Mesothelial cell of epicardium (in vitro differentiated cells): ENCODE measurements at regions not wholly inside any gene's neighbourhood (a gene's known extent, or its start where the extent isn't known, plus 50 kb on each side); places are given as distances from the start of the nearest gene placed in this dataset.

ENCODE experiments used
- DNase-seq, 2 experiments: peaks; one replicate each; pipeline ENCODE4 v3.0.0; 2021; ENCODE audit warnings: low spot score in 2 of 2; ENCODE audit not compliant: unreplicated experiment in 2 of 2
- H3K27ac Mint-ChIP-seq: 2 replicates; pipeline ENCODE4 v1.8.0; 2021; ENCODE audit warnings: mixed read lengths
- H3K27me3 Mint-ChIP-seq: 2 replicates; pipeline ENCODE4 v1.8.0; 2021; ENCODE audit warnings: low read depth, mixed read lengths
- H3K36me3 Mint-ChIP-seq: 2 replicates; pipeline ENCODE4 v1.8.0; 2021; ENCODE audit warnings: mixed read lengths
- H3K4me1 Mint-ChIP-seq: 2 replicates; pipeline ENCODE4 v1.8.0; 2021; ENCODE audit warnings: mixed read lengths
- H3K4me3 Mint-ChIP-seq: 2 replicates; pipeline ENCODE4 v1.8.0; 2021; ENCODE audit warnings: mild to moderate bottlenecking, moderate library complexity, mixed read lengths
- H3K9me3 Mint-ChIP-seq: 2 replicates; pipeline ENCODE4 v1.8.0; 2021; ENCODE audit warnings: mixed read lengths
- CTCF ChIP-seq: fragments of 200-600 bp; sonication (generic); IDR thresholded peaks from one replicate; pipeline ENCODE4 v1.5.0; 2021; ENCODE audit warnings: antibody characterized with exemption; ENCODE audit not compliant: unreplicated experiment

GRCh38 chr5:57406641-57407040 lies 76.0 kb downstream of the ACTBL2 start:
- no peak overlapping the region for H3K4me3 Mint-ChIP-seq
- no peak for DNase-seq
- no peak overlapping the region for H3K27ac Mint-ChIP-seq
- peaks cover 11% of the 10 kb centered on the region for H3K9me3 Mint-ChIP-seq
- peaks cover 2% of the 10 kb centered on the region for H3K4me1 Mint-ChIP-seq
- H3K36me3 Mint-ChIP-seq, result no peaks in the 10 kb centered on the region
- peaks cover 2% of the 10 kb centered on the region for H3K27me3 Mint-ChIP-seq
- TF ChIP-seq CTCF, result no peak

GRCh38 chr5:57405984-57406383 lies 76.6 kb downstream of the ACTBL2 start:
- no peak for DNase-seq
- no peaks in the 10 kb centered on the region for H3K36me3 Mint-ChIP-seq
- TF ChIP-seq CTCF, result no peak
- H3K4me3 Mint-ChIP-seq, result no peak overlapping the region
- peaks cover 11% of the 10 kb centered on the region for H3K9me3 Mint-ChIP-seq
- H3K27me3 Mint-ChIP-seq, result peaks cover 2% of the 10 kb centered on the region
- peaks cover 2% of the 10 kb centered on the region for H3K4me1 Mint-ChIP-seq
- no peak overlapping the region for H3K27ac Mint-ChIP-seq

GRCh38 chr5:57402761-57403160 lies 79.8 kb downstream of the ACTBL2 start:
- H3K4me3 Mint-ChIP-seq, result no peak overlapping the region
- H3K4me1 Mint-ChIP-seq, result peaks cover 2% of the 10 kb centered on the region
- DNase-seq, result no peak
- H3K27ac Mint-ChIP-seq, result peak overlapping the region; percentile 28
- H3K9me3 Mint-ChIP-seq, result peaks cover 20% of the 10 kb centered on the region
- no peaks in the 10 kb centered on the region for H3K36me3 Mint-ChIP-seq
- peaks cover 2% of the 10 kb centered on the region for H3K27me3 Mint-ChIP-seq
- TF ChIP-seq CTCF, result no peak

- H3K9me3 Mint-ChIP-seq, result peaks cover 20% of the 10 kb centered on the region
- H3K27me3 Mint-ChIP-seq, result peaks cover 2% of the 10 kb centered on the region
- no peaks in the 10 kb centered on the region for H3K36me3 Mint-ChIP-seq
- no peak for DNase-seq
- no peak for TF ChIP-seq CTCF
- peaks cover 2% of the 10 kb centered on the region for H3K4me1 Mint-ChIP-seq
- H3K4me3 Mint-ChIP-seq, result no peak overlapping the region
- H3K27ac Mint-ChIP-seq, result peak overlapping the region; percentile 34
Observed at GRCh38 chr5:57402348-57402747, 80.3 kb downstream of the ACTBL2 start.

- H3K36me3 Mint-ChIP-seq, result no peaks in the 10 kb centered on the region
- no peak for TF ChIP-seq CTCF
- H3K4me3 Mint-ChIP-seq, result no peak overlapping the region
- peaks cover 2% of the 10 kb centered on the region for H3K27me3 Mint-ChIP-seq
- DNase-seq, result no peak
- H3K9me3 Mint-ChIP-seq, result peaks cover 19% of the 10 kb centered on the region
- H3K4me1 Mint-ChIP-seq, result peaks cover 2% of the 10 kb centered on the region
- no peak overlapping the region for H3K27ac Mint-ChIP-seq
Observed at GRCh38 chr5:57398413-57399093, 84.1 kb downstream of the ACTBL2 start.
